Small intestine (tissue), 7 donors: ENCODE measurements at regions not wholly inside any gene's neighbourhood (a gene's known extent, or its start where the extent isn't known, plus 50 kb on each side); places are given as distances from the start of the nearest gene placed in this dataset.

Experiments
- DNase-seq, 2 donors: peaks; one replicate each; pipeline versions ENCODE4 v3.0.0 to v3.0.0-alpha.2; 2013
- FAIRE-seq: peaks from 2 replicates; lab custom pipeline; 2012; peaks lifted over from hg19 to GRCh38; lab: Jason Lieb, UNC
- H3K27ac ChIP-seq, 3 donors: one replicate each; pipeline ENCODE4 v1.5.1; 2013; ENCODE audit warnings: low read length in 2 of 3, mild to moderate bottlenecking in 2 of 3, control low read depth in 1 of 3, inconsistent platforms in 1 of 3, low read depth in 1 of 3, moderate library complexity in 1 of 3
- H3K27me3 ChIP-seq, 3 donors: one replicate each; pipeline ENCODE4 v1.6.1; 2013; ENCODE audit warnings: low read length in 3 of 3, inconsistent platforms in 1 of 3; ENCODE audit not compliant: control insufficient read depth in 3 of 3, insufficient read depth in 3 of 3
- H3K36me3 ChIP-seq, 3 donors: one replicate each; pipeline ENCODE4 v1.6.1; 2013; ENCODE audit warnings: low read length in 3 of 3, inconsistent platforms in 1 of 3, low read depth in 1 of 3, mild to moderate bottlenecking in 1 of 3, moderate library complexity in 1 of 3; ENCODE audit not compliant: control insufficient read depth in 3 of 3, insufficient read depth in 2 of 3
- H3K4me1 ChIP-seq, 3 donors: one replicate each; pipeline ENCODE4 v1.6.1; 2013; ENCODE audit warnings: low read length in 2 of 3, inconsistent platforms in 1 of 3, low read depth in 1 of 3, mild to moderate bottlenecking in 1 of 3, moderate library complexity in 1 of 3; ENCODE audit not compliant: control insufficient read depth in 3 of 3, insufficient read depth in 2 of 3
- H3K4me3 ChIP-seq, 3 donors: one replicate each; pipeline ENCODE4 v1.5.1; 2013; ENCODE audit warnings: low read length in 3 of 3, control low read depth in 1 of 3, inconsistent platforms in 1 of 3, low read depth in 1 of 3, mild to moderate bottlenecking in 1 of 3, moderate library complexity in 1 of 3
- H3K9me3 ChIP-seq, 2 donors: one replicate each; pipeline ENCODE4 v1.6.1; 2013; ENCODE audit warnings: low read depth in 1 of 2, low read length in 1 of 2; ENCODE audit not compliant: control insufficient read depth in 2 of 2, insufficient read depth in 1 of 2
- WGBS, 3 donors: extraction: QIAGEN DNeasy Blood & Tissue Kit; methylation state at CpG; one replicate each; pipeline ENCODE4 v1.1.7; 2013; 5-methylcytosine and 5-hydroxymethylcytosine counted together
- donor health status: healthy with polysubstance abuse.
- donor health status: control.
- donor health status: control.
- donor health status: Bipolar disorder and iron deficiency.
- donor health status: healthy.

DNA sequence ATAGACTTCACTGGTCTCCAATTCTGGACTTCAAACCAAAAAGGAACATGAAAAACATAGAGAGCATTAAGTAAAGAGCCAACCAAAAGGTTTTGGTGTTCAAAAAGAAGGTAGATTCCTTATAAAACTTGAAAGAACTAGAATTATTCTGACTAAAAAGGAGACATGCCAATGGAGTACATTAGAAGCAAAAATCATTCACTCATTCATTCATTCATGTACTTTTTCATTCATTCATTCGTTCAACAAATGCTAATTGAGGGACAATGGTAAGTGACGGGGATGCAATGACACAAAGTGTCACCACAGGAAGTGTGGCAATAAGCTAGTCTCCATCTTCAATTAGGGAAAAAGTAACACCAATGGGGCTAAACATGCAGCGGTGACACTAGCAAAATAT is 181.0 kb upstream of the ATP11B start:
- Histone ChIP-seq H3K9me3 (no peaks in the 10 kb centered on the region), H3K27me3 (peaks cover 0 to 2% (median 0%) of the 10 kb centered on the region in 3 donors), H3K4me1 (peaks cover 0 to 5% (median 2%) of the 10 kb centered on the region in 3 donors), H3K36me3 (no peaks in the 10 kb centered on the region), H3K27ac (no peak overlapping the region), H3K4me3 (no peak overlapping the region)
- DNase-seq (no peak), FAIRE-seq (no peak)
- WGBS, 3 donors: 73 to 86% (median 77%) methylated on average over 3 of the region's 3 CpGs

DNA sequence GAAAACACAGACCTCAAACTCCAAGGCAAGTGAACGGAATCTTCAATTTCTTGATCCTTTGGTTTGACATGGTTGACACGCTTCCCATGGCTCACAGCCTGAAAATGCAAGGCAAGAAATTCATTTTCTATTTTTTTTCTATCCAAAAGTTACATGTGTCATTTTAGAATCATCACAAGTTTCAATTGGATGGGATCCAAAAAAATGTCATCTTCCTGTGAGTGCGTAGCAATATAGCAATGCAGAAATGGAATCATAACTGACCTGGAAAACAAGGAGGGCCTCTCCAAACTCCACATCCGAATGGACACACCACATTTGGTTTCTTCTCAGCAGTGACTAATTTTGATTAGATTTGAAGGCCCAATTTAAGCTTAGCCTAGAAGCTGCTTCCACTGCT is 175.8 kb upstream of the ATP11B start:
- Histone ChIP-seq H3K4me1 (no peaks in the 10 kb centered on the region), H3K27me3 (peaks cover 0 to 2% (median 0%) of the 10 kb centered on the region in 3 donors), H3K4me3 (no peak overlapping the region), H3K27ac (no peak overlapping the region), H3K36me3 (no peaks in the 10 kb centered on the region), H3K9me3 (no peaks in the 10 kb centered on the region)
- no peak for FAIRE-seq
- 76 to 86% (median 85%) methylated on average over 4 of the region's 4 CpGs for WGBS, 3 donors
- no peak for DNase-seq

DNA sequence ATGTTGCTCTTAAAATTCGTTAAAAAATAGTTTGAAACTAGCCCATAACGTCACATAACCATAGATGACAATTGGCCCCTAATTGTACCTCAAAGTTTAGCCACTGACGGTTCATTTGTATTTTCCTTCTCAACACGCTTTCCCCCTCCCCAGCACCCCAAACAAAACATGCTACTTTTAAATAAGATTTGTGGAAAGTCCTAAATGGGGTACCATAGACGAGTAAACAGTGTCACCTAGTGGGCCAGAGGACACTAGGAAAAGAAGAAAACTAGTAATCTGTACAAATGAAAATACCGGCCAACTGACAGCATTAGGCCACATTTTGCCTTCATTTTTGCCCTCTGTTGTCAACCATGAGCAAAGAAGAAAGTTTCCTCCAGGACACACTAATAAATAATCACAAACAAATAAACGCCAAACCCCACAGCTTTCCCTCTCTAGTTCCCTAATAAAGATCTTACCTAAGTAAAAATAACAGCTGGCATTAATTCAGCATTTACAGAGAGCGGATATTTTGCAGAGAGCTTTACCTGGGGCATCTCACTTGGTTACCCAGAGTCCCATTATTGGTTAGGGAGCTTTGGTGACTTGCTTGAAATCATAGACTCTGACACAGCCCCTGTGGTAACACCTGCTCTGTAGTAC is 175.1 kb upstream of the ATP11B start:
- 40 to 48% (median 42%) methylated on average over 8 of the region's 8 CpGs for WGBS, 3 donors
- peaks cover 0 to 2% (median 0%) of the 10 kb centered on the region in 3 donors for H3K27me3 ChIP-seq
- no peak overlapping the region for H3K4me3 ChIP-seq
- no peaks in the 10 kb centered on the region for H3K9me3 ChIP-seq
- no peaks in the 10 kb centered on the region for H3K4me1 ChIP-seq
- peak; percentile 16 to 47 for DNase-seq
- no peaks in the 10 kb centered on the region for H3K36me3 ChIP-seq
- H3K27ac ChIP-seq: no peak overlapping the region
- no peak for FAIRE-seq

DNA sequence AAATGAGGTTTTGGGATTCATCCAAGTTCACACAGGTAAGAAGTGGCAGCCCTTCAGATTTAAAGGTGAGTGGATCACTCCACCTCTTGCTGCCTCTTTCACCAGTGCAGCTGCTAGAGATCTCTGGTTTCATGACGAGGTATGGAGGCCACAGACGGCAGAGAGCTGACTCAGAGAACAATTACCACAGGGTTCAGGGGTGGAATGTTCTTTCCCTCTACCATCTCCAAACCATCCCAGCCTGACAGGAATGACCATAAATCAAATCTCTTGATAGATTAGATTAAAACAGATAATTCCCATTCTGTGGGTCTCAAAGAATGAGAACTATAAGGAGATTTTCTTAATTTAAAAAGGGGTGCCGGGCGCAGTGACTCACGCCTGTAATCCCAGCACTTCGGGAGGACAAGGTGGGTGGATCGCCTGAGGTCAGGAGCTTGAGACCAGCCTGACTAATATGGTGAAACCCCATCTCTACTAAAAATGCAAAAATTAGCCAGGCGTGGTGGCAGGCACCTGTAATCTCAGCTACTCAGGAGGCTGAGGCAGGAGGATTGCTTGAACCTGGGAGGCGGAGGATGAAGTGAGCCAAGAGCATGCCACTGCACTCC is 174.2 kb upstream of the ATP11B start:
- no peaks in the 10 kb centered on the region for H3K36me3 ChIP-seq
- 75 to 82% (median 79%) methylated on average over 9 of the region's 9 CpGs for WGBS, 3 donors

DNA sequence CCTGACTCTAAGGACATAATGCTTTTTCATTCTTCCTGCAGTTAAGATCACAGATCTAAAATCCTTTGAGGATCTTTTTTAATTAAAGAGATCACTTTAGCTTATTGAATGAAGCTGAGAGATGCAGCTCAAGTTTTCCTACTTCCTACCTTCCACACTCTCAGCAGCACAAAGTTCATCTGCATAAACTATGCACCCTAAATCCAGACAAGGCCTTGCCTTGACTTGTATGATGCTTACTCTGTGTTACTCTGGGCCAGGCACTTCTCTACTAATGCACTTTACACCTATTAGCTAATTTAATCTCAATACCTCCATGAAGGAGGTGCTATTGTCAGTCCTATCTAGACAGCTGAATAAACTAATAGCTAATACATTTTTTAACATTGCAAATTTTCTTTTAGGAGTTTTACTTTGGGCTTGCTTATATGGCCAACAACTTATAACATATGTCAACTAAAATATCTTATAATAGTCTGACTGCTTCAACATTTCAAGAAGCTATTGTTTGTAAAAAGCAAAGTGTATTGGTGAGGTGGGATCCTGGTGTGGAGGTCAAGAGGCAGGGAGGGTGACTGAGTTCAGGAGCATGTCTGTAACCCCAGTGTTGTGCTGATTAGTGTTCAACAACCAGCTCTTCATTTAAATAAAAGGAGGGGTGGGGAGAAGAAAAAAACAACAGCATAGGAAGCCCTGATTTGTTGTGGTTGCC is 172.4 kb upstream of the ATP11B start:
- Histone ChIP-seq H3K4me3 (no peak overlapping the region), H3K27me3 (peaks cover 0 to 2% (median 0%) of the 10 kb centered on the region in 3 donors), H3K36me3 (no peaks in the 10 kb centered on the region), H3K4me1 (no peaks in the 10 kb centered on the region), H3K9me3 (no peaks in the 10 kb centered on the region), H3K27ac (no peak overlapping the region)
- peak in 1 of 2 donors; percentile 22 for DNase-seq
- no peak for FAIRE-seq

More for the DNA sequence above, 174.2 kb upstream of the ATP11B start:
- no peak overlapping the region for H3K4me3 ChIP-seq
- no peak for FAIRE-seq
- no peaks in the 10 kb centered on the region for H3K4me1 ChIP-seq
- H3K27me3 ChIP-seq: peaks cover 0 to 2% (median 0%) of the 10 kb centered on the region in 3 donors
- H3K27ac ChIP-seq: no peak overlapping the region
- no peaks in the 10 kb centered on the region for H3K9me3 ChIP-seq
- DNase-seq: no peak

DNA sequence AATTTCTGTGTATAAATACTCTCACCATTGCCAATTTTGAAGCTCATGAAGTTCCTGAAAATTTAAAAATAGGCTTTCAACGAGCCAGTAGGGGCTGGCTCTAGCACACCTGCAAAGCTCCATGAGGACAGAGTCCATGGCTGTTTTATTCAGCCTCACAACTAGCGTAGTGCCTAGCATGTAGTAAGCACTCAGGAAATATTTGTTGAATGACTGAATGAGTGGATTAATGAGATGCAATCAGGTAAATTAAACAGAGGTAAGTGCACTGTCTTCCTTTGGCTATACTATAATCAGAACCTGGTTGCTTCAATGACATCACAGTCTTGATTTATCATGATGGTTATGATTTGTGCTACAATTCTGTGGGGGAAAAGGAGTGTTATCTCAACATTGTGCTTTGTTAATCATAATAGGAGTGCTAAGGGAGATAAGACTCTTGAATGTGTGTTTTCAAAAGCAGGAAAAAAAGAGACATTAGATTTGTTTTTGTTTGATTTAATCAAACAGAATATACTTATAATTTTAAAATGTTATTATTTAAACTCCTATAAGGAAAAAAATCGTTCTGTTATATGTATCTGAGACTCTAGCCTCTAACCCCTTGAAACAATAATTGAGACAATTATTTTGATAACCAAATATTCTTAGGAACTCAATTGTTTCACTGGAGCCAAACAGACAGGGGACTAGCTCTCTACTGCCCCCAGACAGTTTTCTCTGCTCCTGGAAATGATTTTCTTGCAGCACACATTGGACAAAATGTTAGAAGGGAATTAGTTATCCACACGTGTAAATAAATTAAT is 171.7 kb upstream of the ATP11B start:
- 17 to 27% (median 22%) methylated on average over 4 of the region's 4 CpGs for WGBS, 3 donors
- H3K27ac ChIP-seq: no peak overlapping the region
- FAIRE-seq: no peak

DNA sequence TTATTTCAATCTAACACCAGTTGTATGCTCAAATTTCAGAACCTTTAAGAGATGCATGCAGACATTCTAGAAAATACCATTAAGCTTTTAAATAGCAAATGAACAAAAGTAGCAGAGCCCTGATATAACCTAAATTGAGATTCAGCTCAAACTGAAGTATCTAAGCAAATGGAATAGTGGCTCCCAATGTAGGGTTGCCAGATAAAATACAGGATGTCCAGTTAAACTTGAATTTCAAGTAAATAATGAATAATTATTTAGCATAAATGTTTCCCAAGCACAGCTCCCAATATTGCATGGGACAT is 171.1 kb upstream of the ATP11B start:
- Histone ChIP-seq H3K4me3 (no peak overlapping the region), H3K27ac (no peak overlapping the region), H3K4me1 (no peaks in the 10 kb centered on the region), H3K36me3 (no peaks in the 10 kb centered on the region), H3K27me3 (no peaks in the 10 kb centered on the region), H3K9me3 (no peaks in the 10 kb centered on the region)
- FAIRE-seq: no peak
- DNase-seq: no peak

More for the DNA sequence above, 171.7 kb upstream of the ATP11B start:
- Histone ChIP-seq H3K4me3 (no peak overlapping the region), H3K27me3 (peaks cover 0 to under 1% (median 0%) of the 10 kb centered on the region in 3 donors), H3K9me3 (no peaks in the 10 kb centered on the region), H3K36me3 (no peaks in the 10 kb centered on the region), H3K4me1 (no peaks in the 10 kb centered on the region)
- DNase-seq: no peak
